Uterus (tissue), 3 donors: ENCODE measurements at regions not wholly inside any gene's neighbourhood (a gene's known extent, or its start where the extent isn't known, plus 50 kb on each side); places are given as distances from the start of the nearest gene placed in this dataset.

ENCODE experiments used
- DNase-seq, 2 donors: peaks; one replicate each; pipeline ENCODE4 v3.0.0-alpha.2; 2019 to 2020
- H3K27ac ChIP-seq, 2 donors: fragments of 200-600 bp; sonication (generic); 1 replicate in 1 of 2; 2 replicates in 1 of 2; pipeline ENCODE4 v1.5.1; 2016 to 2018
- H3K27me3 ChIP-seq, 2 donors: fragments of 200-600 bp; sonication (generic); one replicate each; pipeline ENCODE4 v1.5.1; 2018 to 2019; ENCODE audit warnings: control low read depth in 1 of 2
- H3K36me3 ChIP-seq, 2 donors: fragments of 200-600 bp; sonication (generic); one replicate each; pipeline ENCODE4 v1.5.1; 2019; ENCODE audit warnings: control low read depth in 1 of 2
- H3K4me1 ChIP-seq, 2 donors: fragments of 200-600 bp; sonication (generic); one replicate each; pipeline ENCODE4 v1.5.1; 2018 to 2019; ENCODE audit warnings: control low read depth in 1 of 2
- H3K4me3 ChIP-seq, 2 donors: fragments of 200-600 bp; sonication (generic); 1 replicate in 1 of 2; 2 replicates in 1 of 2; pipeline ENCODE4 v1.5.1; 2018 to 2019; ENCODE audit warnings: mild to moderate bottlenecking in 1 of 2
- H3K9me3 ChIP-seq, 2 donors: fragments of 200-600 bp; sonication (generic); one replicate each; pipeline ENCODE4 v1.5.1; 2019; ENCODE audit warnings: control low read depth in 1 of 2
- POLR2A ChIP-seq, 2 donors: fragments of 450-650 bp; IDR thresholded peaks; one replicate each; pipeline ENCODE4 v1.6.1; 2016; ENCODE audit warnings: antibody characterized with exemption in 2 of 2, mild to moderate bottlenecking in 1 of 2, moderate library complexity in 1 of 2
- intact Hi-C: fragments of 100-400 bp; cut with DNase I; formaldehyde crosslinking; loops from one replicate; pipeline ENCODE4 v1.15.1; 2023; ENCODE audit warnings: low total_unique reads
- TF ChIP-seq, protein P1 (sequence below), 4 experiments: fragments of 200-600 bp in 2 of 4; fragments of 450-650 bp in 2 of 4; sonication (generic) in 2 of 4; IDR thresholded peaks; one replicate each; pipeline ENCODE4 v1.5.1; 2016 to 2019; ENCODE audit warnings: antibody characterized with exemption in 4 of 4, mild to moderate bottlenecking in 2 of 4, moderate library complexity in 1 of 4
- donor health status: DM: yes; HTN: yes; CAD: no.

DNA sequence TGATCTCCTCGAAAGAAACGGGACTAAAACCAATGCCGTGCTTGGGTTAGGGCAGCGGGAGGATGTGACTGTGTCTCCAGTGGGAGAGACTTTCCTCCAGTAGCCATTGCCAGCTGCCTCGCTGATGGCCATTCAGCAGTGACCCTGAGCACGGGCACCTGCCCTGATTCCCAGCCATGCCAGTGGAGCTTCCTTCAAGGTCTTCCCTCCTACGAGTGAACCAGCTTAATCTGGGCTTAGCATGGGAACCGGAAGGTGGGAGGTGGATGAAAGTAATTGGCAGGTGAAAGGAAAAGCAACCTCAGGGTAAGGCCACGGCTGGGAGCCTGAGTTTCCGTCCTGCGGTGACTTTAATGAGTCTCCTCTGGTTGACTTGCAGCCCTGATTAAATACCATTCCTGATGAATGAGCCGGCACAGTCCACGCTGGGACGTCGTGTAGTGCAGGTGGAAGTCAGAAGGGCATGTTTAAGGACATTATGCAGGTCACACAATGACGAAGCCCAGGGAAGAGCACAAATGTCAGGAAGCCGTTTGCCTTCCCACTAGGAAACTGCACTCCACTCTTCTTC, 813.5 kb downstream of the QKI start:
- TF ChIP-seq POLR2A (IDR thresholded peaks at IDR 0.05), result no peak
- TF ChIP-seq, protein P1, sequence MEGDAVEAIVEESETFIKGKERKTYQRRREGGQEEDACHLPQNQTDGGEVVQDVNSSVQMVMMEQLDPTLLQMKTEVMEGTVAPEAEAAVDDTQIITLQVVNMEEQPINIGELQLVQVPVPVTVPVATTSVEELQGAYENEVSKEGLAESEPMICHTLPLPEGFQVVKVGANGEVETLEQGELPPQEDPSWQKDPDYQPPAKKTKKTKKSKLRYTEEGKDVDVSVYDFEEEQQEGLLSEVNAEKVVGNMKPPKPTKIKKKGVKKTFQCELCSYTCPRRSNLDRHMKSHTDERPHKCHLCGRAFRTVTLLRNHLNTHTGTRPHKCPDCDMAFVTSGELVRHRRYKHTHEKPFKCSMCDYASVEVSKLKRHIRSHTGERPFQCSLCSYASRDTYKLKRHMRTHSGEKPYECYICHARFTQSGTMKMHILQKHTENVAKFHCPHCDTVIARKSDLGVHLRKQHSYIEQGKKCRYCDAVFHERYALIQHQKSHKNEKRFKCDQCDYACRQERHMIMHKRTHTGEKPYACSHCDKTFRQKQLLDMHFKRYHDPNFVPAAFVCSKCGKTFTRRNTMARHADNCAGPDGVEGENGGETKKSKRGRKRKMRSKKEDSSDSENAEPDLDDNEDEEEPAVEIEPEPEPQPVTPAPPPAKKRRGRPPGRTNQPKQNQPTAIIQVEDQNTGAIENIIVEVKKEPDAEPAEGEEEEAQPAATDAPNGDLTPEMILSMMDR (IDR thresholded peaks at IDR 0.05), result no peak
- no peak overlapping the region for H3K27ac ChIP-seq
- DNase-seq, result no peak
- no peaks in the 10 kb centered on the region for H3K27me3 ChIP-seq
- intact Hi-C loops, result no loop called here
- no peaks in the 10 kb centered on the region for H3K4me1 ChIP-seq
- H3K9me3 ChIP-seq, result no peaks in the 10 kb centered on the region
- no peak overlapping the region for H3K4me3 ChIP-seq
- H3K36me3 ChIP-seq, result no peaks in the 10 kb centered on the region

DNA sequence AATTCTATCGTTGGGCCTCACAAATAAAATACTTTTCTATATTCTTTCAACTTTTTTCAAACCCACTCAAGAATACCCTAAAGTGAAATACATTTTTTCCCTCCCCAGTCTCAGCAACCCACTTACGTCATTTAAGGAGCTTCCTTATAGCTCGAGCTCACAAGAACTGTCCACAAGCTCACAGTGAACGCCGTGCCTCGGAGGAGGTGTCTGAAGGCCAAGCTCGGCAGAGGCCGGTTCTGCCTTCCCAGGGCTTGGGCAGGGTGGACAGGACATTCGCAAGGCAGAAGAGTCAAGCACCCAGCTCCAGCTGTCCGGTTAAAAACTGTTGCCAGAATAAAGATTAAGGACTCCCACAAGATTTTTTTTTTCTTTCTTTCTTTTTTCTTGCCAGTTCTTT, 802.3 kb downstream of the QKI start:
- Histone ChIP-seq H3K27ac (no peak overlapping the region), H3K27me3 (no peaks in the 10 kb centered on the region), H3K4me3 (no peak overlapping the region), H3K9me3 (no peaks in the 10 kb centered on the region), H3K36me3 (no peaks in the 10 kb centered on the region), H3K4me1 (no peaks in the 10 kb centered on the region)
- intact Hi-C loops, result no loop called here
- DNase-seq, result no peak
- TF ChIP-seq POLR2A (IDR thresholded peaks at IDR 0.05), result no peak
- TF ChIP-seq, protein P1 (IDR thresholded peaks at IDR 0.05), result no peak

DNA sequence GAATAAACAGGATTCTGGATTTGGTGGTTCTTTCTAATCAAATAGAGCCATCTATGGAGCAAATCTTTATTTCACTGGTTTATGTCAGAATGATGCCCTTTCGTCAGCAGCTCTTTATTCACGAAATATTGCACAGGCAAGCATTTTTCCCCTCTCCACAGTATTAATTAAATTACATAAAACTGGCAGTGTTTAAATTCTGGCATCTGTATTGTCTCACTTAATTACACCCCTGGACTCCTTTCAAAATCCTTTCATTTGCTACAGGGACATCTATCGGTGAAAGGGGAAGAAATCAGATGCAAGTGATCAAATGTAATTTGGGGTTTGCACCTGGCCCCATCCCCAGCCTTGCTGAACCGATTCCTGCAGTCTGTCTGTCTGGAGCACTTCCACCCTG, 801.9 kb downstream of the QKI start:
- Histone ChIP-seq H3K27ac (no peak overlapping the region), H3K4me3 (no peak overlapping the region), H3K4me1 (no peaks in the 10 kb centered on the region), H3K36me3 (no peaks in the 10 kb centered on the region), H3K9me3 (no peaks in the 10 kb centered on the region), H3K27me3 (no peaks in the 10 kb centered on the region)
- no peak for DNase-seq
- no peak for TF ChIP-seq POLR2A (IDR thresholded peaks at IDR 0.05)
- TF ChIP-seq, protein P1 (IDR thresholded peaks at IDR 0.05), result no peak
- intact Hi-C loops, result no loop called here

DNA sequence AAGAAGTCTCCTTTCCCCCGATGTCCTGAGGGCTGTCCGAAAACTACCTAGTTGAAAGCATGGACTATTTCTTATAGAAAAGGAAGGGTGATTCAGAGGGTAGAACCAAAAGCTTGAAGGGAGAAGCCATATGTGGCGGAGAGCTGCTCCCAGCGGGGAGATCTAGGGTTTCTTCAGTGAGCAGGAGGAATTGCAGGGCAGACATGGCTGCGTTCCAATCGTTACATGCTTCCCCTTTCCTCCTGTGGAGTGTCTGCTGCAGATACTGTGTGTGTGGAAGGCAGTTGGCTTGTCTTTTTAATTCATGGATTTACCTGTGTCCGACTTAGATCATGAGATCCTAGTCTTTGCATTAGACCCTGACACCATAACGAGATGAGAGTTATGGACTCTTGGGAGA, 799.5 kb downstream of the QKI start:
- Histone ChIP-seq H3K27ac (no peak overlapping the region), H3K9me3 (no peaks in the 10 kb centered on the region), H3K4me3 (no peak overlapping the region), H3K36me3 (no peaks in the 10 kb centered on the region), H3K4me1 (no peaks in the 10 kb centered on the region), H3K27me3 (no peaks in the 10 kb centered on the region)
- intact Hi-C loops, result no loop called here
- DNase-seq, result no peak
- TF ChIP-seq, protein P1 (IDR thresholded peaks at IDR 0.05), result no peak
- TF ChIP-seq POLR2A (IDR thresholded peaks at IDR 0.05), result no peak

DNA sequence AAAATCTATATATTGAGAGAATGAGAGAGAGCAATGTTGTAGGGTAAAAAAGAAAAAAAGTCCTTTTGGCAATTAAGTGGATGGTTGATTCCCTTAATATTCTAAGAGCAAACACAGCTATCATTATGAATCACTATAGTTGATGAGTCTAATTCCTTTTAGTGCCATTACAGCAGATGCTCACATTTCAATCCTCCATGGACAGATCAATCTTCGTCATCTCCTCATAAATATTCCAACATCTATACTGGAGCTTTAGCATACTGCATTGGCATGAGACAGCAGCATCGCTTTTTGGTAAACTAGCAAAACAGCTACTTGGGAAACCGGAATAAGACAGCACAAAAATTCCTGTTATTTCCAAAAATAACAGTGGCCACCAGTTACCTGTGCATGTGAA, 796.7 kb downstream of the QKI start:
- Histone ChIP-seq H3K27ac (no peak overlapping the region), H3K27me3 (no peaks in the 10 kb centered on the region), H3K4me1 (no peaks in the 10 kb centered on the region), H3K9me3 (no peaks in the 10 kb centered on the region), H3K36me3 (no peaks in the 10 kb centered on the region), H3K4me3 (no peak overlapping the region)
- TF ChIP-seq, protein P1 (IDR thresholded peaks at IDR 0.05), result no peak
- no peak for TF ChIP-seq POLR2A (IDR thresholded peaks at IDR 0.05)
- intact Hi-C loops, result no loop called here
- no peak for DNase-seq
